ENCODE measurements at regions not wholly inside any gene's neighbourhood (a gene's known extent, or its start where the extent isn't known, plus 50 kb on each side); places are given as distances from the start of the nearest gene placed in this dataset.
A peak's percentile ranks its signal among the peaks of the same experiment; 100 is the strongest.

DNA sequence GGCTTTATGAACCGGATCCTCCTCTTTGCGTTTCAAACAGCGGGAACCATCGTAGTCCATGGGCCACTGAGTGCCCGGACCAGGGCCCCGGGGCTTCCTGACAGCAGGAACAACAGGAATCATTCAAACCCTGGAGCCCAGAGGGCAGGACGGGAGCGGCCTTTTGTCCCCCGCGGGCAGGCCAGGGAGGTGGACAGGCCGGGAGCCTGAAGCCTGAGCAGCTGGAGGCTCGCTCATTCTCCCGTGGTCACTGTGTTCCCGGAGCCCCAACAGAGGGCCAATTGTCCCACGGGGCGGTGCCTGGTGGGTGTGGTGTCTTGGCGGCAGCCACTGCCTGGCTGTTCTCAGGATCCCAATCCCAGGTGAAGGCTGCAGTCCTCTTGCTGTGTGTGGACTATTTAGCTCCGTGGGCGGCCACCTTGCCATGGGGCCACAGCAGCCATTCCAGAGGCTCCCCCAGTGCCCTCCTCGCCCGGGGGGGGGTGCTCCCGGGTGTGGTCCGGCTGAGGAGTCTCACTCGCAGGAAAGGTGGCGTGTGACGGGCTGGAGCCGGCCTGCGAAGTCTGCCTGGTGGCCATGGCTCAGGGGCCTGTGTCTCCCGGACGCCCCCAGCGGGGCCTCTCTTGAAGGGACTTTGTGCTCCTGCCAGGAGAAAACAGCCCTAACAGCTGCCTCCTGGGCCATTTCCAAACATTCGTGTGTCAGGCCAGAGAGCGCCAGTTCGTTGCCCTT is 77.2 kb upstream of the BHLHE23 start:
- Histone ChIP-seq H3K36me3 (replicated peaks in 1 of 2; ENCODE audit: control insufficient read depth in 1 of 2, insufficient read depth in 2 of 2, low read length in 2 of 2) (no peaks in the 10 kb centered on the region), H3K79me2 (ENCODE audit: insufficient read depth, low read length) (no peaks in the 10 kb centered on the region), H3K4me1 (ENCODE audit: insufficient read depth, low read length) (peaks cover 24% of the 10 kb centered on the region), H3K9me3 (ENCODE audit: low read length) (no peaks in the 10 kb centered on the region), H3K4me3 (replicated peaks in 1 of 3; ENCODE audit: insufficient read depth in 1 of 3, low read depth in 2 of 3, low read length in 3 of 3) (peak overlapping the region in 1 of 3 experiments; percentile 59; a peak in 3 of 6 replicates), H3K9ac (ENCODE audit: insufficient read depth, low read depth, low read length) (no peak overlapping the region), H3K27me3 (ENCODE audit: control insufficient read depth in 1 of 2, insufficient read depth in 2 of 2, low read length in 2 of 2) (peaks cover 34 to 66% of the 10 kb centered on the region in 2 experiments), H4K20me1 (ENCODE audit: insufficient read depth, low read length) (peaks cover 14% of the 10 kb centered on the region; the same call in 1 of the 2 replicates), H3K27ac (ENCODE audit: extremely low read length, insufficient read depth, low read length) (no peak overlapping the region), H2AFZ (ENCODE audit: low read length) (no peak overlapping the region), H3K4me2 (ENCODE audit: low read depth, low read length) (peak overlapping the region; percentile 80)
- FAIRE-seq (peak; percentile 54), ATAC-seq (peak; percentile 77), DNase-seq (ENCODE audit: low spot score) (peak; percentile 54)
- BruUV-seq (replicated peaks) = no TSS peak
- ChIA-PET CTCF (ENCODE audit: low intra/inter-chr PET ratio, low total read pairs) (no interaction called here), POLR2A (no interaction called here)
- intact Hi-C loops (cut with micrococcal nuclease; ENCODE audit: unreplicated experiment) (no loop called here), in situ Hi-C loops (cut with HindIII; ENCODE audit: extremely low pct_ligation_motif_present, low pct_unique_long_range_greater_than_20kb) (no loop called here)
- WGBS (ENCODE audit: low lambda C conversion rate) = 10% methylated on average over 24 of the region's 34 CpGs
- TF ChIP-seq RBM22 (optimal IDR thresholded peaks at IDR 0.05; ENCODE audit: low read length) (no peak), PCBP2 (optimal IDR thresholded peaks at IDR 0.05; ENCODE audit: low read depth, low read length, poor library complexity, severe bottlenecking) (no peak), ZNF432 (CRISPR knock-in tag; IDR thresholded peaks at IDR 0.05; ENCODE audit: borderline replicate concordance) (no peak), ARNT2 (CRISPR knock-in tag; IDR thresholded peaks at IDR 0.05; ENCODE audit: low read depth) (no peak), EP300 (IDR thresholded peaks at IDR 0.05; ENCODE audit: low read depth in 2 of 2, low read length in 2 of 2) (peak in 1 of 2 experiments; percentile 20; a peak in 1 of 4 replicates), EP300 (CRISPR knock-in tag; IDR thresholded peaks at IDR 0.05; ENCODE audit: borderline replicate concordance) (no peak), ZBTB3 (CRISPR knock-in tag; IDR thresholded peaks at IDR 0.05; ENCODE audit: borderline replicate concordance, low read depth) (no peak), AHR (CRISPR knock-in tag; IDR thresholded peaks at IDR 0.05) (0 out of 2 replicates have a peak, but pooled peaks have one; percentile 42), ZBTB7B (CRISPR knock-in tag; IDR thresholded peaks at IDR 0.05) (peak; percentile 73), ATF7 (IDR thresholded peaks at IDR 0.05) (no peak), ATF7 (CRISPR knock-in tag; IDR thresholded peaks at IDR 0.05) (no peak), FLYWCH1 (CRISPR knock-in tag; IDR thresholded peaks at IDR 0.05) (no peak)
- TF ChIP-seq, protein P1, sequence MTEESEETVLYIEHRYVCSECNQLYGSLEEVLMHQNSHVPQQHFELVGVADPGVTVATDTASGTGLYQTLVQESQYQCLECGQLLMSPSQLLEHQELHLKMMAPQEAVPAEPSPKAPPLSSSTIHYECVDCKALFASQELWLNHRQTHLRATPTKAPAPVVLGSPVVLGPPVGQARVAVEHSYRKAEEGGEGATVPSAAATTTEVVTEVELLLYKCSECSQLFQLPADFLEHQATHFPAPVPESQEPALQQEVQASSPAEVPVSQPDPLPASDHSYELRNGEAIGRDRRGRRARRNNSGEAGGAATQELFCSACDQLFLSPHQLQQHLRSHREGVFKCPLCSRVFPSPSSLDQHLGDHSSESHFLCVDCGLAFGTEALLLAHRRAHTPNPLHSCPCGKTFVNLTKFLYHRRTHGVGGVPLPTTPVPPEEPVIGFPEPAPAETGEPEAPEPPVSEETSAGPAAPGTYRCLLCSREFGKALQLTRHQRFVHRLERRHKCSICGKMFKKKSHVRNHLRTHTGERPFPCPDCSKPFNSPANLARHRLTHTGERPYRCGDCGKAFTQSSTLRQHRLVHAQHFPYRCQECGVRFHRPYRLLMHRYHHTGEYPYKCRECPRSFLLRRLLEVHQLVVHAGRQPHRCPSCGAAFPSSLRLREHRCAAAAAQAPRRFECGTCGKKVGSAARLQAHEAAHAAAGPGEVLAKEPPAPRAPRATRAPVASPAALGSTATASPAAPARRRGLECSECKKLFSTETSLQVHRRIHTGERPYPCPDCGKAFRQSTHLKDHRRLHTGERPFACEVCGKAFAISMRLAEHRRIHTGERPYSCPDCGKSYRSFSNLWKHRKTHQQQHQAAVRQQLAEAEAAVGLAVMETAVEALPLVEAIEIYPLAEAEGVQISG (CRISPR knock-in tag; IDR thresholded peaks at IDR 0.05) = no peak
- TF ChIP-seq, protein P2, sequence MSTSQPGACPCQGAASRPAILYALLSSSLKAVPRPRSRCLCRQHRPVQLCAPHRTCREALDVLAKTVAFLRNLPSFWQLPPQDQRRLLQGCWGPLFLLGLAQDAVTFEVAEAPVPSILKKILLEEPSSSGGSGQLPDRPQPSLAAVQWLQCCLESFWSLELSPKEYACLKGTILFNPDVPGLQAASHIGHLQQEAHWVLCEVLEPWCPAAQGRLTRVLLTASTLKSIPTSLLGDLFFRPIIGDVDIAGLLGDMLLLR (CRISPR knock-in tag; IDR thresholded peaks at IDR 0.05) = no peak
- TF ChIP-seq, protein P3, sequence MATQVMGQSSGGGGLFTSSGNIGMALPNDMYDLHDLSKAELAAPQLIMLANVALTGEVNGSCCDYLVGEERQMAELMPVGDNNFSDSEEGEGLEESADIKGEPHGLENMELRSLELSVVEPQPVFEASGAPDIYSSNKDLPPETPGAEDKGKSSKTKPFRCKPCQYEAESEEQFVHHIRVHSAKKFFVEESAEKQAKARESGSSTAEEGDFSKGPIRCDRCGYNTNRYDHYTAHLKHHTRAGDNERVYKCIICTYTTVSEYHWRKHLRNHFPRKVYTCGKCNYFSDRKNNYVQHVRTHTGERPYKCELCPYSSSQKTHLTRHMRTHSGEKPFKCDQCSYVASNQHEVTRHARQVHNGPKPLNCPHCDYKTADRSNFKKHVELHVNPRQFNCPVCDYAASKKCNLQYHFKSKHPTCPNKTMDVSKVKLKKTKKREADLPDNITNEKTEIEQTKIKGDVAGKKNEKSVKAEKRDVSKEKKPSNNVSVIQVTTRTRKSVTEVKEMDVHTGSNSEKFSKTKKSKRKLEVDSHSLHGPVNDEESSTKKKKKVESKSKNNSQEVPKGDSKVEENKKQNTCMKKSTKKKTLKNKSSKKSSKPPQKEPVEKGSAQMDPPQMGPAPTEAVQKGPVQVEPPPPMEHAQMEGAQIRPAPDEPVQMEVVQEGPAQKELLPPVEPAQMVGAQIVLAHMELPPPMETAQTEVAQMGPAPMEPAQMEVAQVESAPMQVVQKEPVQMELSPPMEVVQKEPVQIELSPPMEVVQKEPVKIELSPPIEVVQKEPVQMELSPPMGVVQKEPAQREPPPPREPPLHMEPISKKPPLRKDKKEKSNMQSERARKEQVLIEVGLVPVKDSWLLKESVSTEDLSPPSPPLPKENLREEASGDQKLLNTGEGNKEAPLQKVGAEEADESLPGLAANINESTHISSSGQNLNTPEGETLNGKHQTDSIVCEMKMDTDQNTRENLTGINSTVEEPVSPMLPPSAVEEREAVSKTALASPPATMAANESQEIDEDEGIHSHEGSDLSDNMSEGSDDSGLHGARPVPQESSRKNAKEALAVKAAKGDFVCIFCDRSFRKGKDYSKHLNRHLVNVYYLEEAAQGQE (IDR thresholded peaks at IDR 0.05; ENCODE audit: borderline replicate concordance in 1 of 2, low read depth in 1 of 2, low read length in 2 of 2) = peak in 1 of 2 experiments; percentile 8; a peak in 3 of 4 replicates
- TF ChIP-seq, protein P4, sequence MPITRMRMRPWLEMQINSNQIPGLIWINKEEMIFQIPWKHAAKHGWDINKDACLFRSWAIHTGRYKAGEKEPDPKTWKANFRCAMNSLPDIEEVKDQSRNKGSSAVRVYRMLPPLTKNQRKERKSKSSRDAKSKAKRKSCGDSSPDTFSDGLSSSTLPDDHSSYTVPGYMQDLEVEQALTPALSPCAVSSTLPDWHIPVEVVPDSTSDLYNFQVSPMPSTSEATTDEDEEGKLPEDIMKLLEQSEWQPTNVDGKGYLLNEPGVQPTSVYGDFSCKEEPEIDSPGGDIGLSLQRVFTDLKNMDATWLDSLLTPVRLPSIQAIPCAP (CRISPR knock-in tag; IDR thresholded peaks at IDR 0.05; ENCODE audit: low read depth) = no peak

Data from HepG2 (cell line).